Astrocyte of the cerebellum (primary cell): ENCODE measurements at regions not wholly inside any gene's neighbourhood (a gene's known extent, or its start where the extent isn't known, plus 50 kb on each side); places are given as distances from the start of the nearest gene placed in this dataset.
"Not testable (repeated sequence)": the region's sequence is repeated elsewhere in the genome, so short reads cannot be mapped to it uniquely, and the experiment has no call there.

Experiments used
- DNase-seq: peaks from one replicate; pipeline ENCODE4 v3.0.0-alpha.2; 2011; ENCODE audit warnings: low read depth
- H3K4me3 ChIP-seq: 2 replicates; pipeline ENCODE4 v1.5.1; 2011; ENCODE audit warnings: mild to moderate bottlenecking, low read depth, low read length, moderate library complexity
- in situ Hi-C: cut with HindIII; loops from 2 replicates; pipeline ENCODE4 v1.10.0; 2017; ENCODE audit warnings: low sequenced_read_pairs
- TF ChIP-seq, protein P1 (sequence below): IDR thresholded peaks from 2 replicates; pipeline ENCODE4 v1.5.1; 2012; ENCODE audit warnings: low read length, low read depth, moderate library complexity, mild to moderate bottlenecking; ENCODE audit errors: missing control alignments

DNA sequence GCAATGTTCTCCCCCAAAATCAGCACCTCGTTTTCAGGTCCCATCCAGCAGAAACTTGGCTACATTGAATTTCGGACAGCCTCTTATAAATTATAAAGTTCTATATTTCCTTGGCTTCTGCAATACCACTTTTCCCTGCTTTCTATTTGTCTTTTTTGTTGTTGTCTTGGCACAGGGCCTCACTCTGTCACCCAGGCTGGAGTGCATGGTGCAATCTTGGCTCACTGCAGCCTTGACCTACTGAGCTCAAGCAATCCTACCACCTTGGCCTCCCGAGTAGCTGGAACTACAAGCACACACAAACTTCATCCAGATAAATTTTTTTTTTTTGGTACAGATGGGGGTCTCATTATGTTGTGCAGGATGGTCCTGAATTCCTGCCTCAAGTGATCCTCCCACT lies 55.3 kb upstream of the HECW1 start:
- in situ Hi-C loops, result no loop called here
- no peak for DNase-seq
- no peak overlapping the region for H3K4me3 ChIP-seq
- TF ChIP-seq, protein P1, sequence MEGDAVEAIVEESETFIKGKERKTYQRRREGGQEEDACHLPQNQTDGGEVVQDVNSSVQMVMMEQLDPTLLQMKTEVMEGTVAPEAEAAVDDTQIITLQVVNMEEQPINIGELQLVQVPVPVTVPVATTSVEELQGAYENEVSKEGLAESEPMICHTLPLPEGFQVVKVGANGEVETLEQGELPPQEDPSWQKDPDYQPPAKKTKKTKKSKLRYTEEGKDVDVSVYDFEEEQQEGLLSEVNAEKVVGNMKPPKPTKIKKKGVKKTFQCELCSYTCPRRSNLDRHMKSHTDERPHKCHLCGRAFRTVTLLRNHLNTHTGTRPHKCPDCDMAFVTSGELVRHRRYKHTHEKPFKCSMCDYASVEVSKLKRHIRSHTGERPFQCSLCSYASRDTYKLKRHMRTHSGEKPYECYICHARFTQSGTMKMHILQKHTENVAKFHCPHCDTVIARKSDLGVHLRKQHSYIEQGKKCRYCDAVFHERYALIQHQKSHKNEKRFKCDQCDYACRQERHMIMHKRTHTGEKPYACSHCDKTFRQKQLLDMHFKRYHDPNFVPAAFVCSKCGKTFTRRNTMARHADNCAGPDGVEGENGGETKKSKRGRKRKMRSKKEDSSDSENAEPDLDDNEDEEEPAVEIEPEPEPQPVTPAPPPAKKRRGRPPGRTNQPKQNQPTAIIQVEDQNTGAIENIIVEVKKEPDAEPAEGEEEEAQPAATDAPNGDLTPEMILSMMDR, result no peak

DNA sequence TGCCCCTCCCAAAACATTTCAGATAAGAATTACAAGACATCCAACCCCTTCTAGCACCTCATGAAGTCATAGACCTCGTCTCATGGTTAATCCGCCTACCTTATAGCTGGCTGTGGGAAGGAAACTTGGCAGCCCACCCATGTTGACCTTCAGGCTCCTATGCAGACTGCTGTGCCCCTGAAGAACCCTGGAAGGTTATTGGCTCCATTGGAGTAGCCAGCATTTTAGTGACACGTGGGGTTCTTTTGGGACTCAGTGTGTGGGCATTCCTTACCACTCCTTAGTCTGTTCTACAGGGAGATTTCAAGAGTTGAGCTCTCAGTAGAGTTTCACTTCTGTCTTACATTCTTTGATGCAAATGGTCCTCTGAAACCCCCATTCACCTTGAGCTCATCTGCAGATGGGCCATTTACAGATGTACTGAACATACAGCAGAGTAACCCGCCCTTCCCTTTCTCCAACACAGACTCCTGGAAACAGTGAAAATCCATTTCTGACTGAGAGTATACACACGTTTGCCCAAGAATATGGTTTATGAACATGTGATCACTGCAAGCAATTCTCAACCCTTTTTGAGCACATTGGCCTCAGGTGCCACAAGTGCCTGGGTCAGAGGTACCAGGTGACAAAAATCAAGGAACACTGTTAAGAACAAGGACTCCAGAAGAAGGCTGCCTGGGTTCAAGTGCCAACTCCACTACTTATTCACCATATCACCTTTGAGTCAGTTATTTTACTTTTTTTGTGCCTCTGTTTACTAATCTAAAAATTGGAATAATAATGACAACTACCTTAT lies 54.0 kb upstream of the HECW1 start:
- in situ Hi-C loops, result no loop called here
- no peak overlapping the region for H3K4me3 ChIP-seq
- TF ChIP-seq, protein P1, result no peak
- no peak for DNase-seq

DNA sequence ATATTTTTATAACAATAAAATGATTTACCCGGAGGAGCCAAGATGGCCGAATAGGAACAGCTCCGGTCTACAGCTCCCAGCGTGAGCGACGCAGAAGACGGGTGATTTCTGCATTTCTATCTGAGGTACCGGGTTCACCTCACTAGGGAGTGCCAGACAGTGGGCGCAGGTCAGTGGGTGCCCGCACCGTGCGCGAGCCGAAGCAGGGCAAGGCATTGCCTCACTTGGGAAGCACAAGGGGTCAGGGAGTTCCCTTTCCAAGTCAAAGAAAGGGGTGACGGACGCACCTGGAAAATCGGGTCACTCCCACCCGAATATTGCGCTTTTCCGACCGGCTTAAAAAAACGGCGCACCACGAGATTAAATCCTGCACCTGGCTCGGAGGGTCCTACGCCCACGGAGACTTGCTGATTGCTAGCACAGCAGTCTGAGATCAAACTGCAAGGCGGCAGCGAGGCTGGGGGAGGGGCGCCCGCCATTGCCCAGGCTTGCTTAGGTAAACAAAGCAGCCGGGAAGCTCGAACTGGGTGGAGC lies 53.3 kb upstream of the HECW1 start:
- in situ Hi-C loops, H3K4me3 ChIP-seq, DNase-seq: not testable (repeated sequence)
